Activated CD4-positive, alpha-beta T cell treated with anti-CD3 and anti-CD28 coated beads, Interleukin-2, Interleukin-6, amounts not matched to agents 100 ng/mL and 50 ng/mL, durations not matched to agents 16 hours and 8 hours (primary cell): ENCODE measurements at regions not wholly inside any gene's neighbourhood (a gene's known extent, or its start where the extent isn't known, plus 50 kb on each side); places are given as distances from the start of the nearest gene placed in this dataset.

Source experiments
- DNase-seq: peaks from one replicate; pipeline ENCODE4 v3.0.0-alpha.2; 2020

GRCh38 chr1:214208460-214208859 is 72.5 kb upstream of the SMYD2 start:
- no peak for DNase-seq

- no peak for DNase-seq
Observed at GRCh38 chr1:214209260-214209808, 71.6 kb upstream of the SMYD2 start.

- DNase-seq, result no peak
Observed at GRCh38 chr1:214213136-214213535, 67.8 kb upstream of the SMYD2 start.

GRCh38 chr1:214214851-214215250 is 66.1 kb upstream of the SMYD2 start:
- no peak for DNase-seq

GRCh38 chr1:214215583-214215982 is 65.4 kb upstream of the SMYD2 start:
- no peak for DNase-seq

- DNase-seq, result no peak
Observed at GRCh38 chr1:214216021-214216420, 64.9 kb upstream of the SMYD2 start.

GRCh38 chr1:214216779-214217178 is 64.2 kb upstream of the SMYD2 start:
- no peak for DNase-seq

- DNase-seq, result no peak
Observed at GRCh38 chr1:214219902-214220301, 61.1 kb upstream of the SMYD2 start.

GRCh38 chr1:214220891-214221290 is 60.1 kb upstream of the SMYD2 start:
- DNase-seq, result no peak

- no peak for DNase-seq
Observed at GRCh38 chr1:214224611-214225354, 56.2 kb upstream of the SMYD2 start.

GRCh38 chr1:214228976-214229375 is 52.0 kb upstream of the SMYD2 start:
- DNase-seq, result no peak

GRCh38 chr1:214229736-214230135 is 51.2 kb upstream of the SMYD2 start:
- no peak for DNase-seq
